NCI-H82 treated with DMSO at 0.1 percent for 48 hours (cell line): ENCODE measurements at regions not wholly inside any gene's neighbourhood (a gene's known extent, or its start where the extent isn't known, plus 50 kb on each side); places are given as distances from the start of the nearest gene placed in this dataset.
"Not testable (repeated sequence)": the region's sequence is repeated elsewhere in the genome, so short reads cannot be mapped to it uniquely, and the experiment has no call there.

ENCODE experiments used
- DNase-seq: peaks from one replicate; lab custom pipeline; 2025; ENCODE audit not compliant: unreplicated experiment; lab: John Stamatoyannopoulos, UW

DNA sequence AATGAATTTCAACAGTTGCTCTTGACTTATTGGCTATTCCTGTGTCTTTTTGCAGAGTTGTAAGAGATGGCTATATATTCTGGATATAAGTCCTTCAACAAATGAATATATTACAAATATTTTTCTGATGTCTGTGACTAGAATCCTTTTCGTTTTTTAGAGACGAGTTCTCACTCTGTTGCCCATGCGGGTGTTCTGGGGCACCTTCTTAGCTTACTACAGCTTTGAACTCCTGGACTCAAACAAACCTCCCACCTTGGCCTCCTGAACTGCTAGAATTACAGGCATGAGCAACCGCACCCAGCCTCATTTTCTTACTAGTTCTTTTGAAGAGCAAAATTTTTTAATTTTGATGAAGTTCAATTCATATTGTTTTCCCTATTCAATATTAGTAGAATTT, 287.8 kb downstream of the LIG4 start:
- no peak for DNase-seq

DNA sequence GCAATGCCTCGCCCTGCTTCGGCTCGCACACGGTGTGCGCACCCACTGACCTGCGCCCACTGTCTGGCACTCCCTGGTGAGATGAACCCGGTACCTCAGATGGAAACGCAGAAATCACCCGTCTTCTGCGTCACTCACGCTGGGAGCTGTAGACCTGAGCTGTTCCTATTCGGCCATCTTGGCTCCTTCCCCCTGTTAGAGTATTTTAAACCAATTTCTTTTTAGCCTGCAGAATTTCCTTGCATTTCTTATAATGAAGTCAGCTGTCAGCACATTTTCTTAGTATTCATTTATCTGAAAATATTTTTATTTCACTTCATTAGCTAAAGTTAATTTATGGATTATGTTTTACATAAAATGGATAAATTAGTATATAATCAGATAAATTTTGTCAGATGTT, 288.8 kb downstream of the LIG4 start:
- DNase-seq, result not testable (repeated sequence)

DNA sequence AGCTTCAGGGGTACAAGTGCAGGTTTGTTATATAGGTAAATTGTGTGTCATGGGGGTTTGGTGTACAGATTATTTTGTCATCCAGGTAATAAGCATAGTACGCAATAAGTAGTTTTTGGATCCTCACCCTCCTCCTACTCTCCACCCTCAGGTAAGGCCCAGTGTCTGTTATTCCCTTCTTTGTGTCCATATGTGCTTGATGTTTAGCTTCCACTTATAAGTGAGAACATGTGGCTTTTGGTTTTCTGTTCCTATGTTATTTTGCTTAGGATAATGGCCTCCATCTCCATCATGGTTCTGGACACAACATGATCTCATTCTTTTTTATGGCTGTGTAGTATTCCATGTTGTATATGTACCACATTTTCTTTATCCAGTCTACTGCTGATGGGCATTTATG, 298.4 kb downstream of the LIG4 start:
- not testable (repeated sequence) for DNase-seq

DNA sequence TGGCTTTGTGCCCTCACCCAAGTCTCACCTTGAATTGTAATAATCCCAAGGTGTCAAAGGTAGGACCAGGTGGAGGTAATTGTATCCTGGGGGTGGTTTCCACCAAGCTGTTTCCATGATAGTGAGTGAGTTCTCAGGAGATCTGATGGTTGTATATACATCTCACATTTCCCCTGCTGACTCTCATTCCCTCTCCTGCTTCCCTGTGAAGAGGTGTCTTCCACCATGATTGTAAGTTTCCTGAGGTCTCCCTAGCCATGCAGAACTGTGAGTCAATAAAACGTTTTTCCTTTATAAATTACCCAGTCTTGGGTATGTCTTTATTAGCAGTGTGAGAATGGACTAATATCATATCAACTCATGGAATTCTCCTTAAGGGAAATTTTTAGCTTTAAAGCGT, 302.6 kb downstream of the LIG4 start:
- no peak for DNase-seq

DNA sequence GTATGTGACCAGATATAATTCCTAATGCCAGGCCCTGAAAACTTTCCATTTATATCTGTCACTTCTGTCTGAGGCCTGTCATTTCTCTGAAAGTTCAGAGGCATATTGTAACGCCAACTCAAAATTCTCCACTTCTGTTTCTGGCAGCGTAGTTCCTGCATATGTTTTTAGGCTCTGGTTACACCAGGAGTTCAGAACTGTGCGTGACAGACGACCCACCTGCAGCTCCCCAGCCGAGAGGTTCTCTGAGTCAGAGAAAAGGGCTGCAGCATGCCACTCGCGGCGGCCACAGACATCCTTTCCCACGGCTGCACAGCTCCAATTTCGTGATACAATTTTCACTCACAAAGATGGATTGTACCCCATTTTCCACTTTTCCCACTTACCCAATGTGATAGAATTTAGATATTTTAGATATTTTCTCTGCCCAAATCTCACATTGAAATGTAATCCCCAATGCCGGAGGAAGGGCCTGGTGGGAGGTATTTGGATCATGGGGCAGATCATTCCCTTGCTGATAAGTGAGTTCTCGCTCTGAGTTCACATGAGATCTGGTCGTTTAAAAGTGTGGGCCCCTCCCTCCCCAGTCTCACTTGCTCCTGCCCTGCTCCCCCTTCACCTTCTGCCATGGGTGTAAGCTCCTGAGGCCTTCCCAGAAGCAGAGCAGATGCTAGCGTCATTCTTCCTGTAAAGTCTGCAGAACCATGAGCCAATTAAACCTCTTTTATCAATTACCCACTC, 308.1 kb downstream of the LIG4 start:
- no peak for DNase-seq

DNA sequence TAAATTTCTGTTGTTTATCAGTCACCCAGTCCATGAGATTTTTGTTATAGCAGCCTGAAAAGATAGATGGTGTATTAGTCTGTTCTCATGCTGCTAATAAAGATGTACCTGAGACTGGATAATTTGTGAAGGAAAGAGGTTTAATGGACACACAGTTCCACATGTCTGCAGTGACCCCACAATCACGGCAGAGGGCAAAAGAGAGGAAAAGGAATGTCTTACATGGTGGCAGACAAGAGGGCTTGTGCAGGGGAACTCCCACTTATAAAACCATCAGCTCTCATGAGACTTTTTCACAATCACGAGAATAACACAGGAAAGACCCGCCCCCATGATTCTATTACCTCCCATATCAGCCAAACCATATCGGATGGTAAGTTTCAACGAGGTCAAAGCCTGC, 309.2 kb downstream of the LIG4 start:
- no peak for DNase-seq

DNA sequence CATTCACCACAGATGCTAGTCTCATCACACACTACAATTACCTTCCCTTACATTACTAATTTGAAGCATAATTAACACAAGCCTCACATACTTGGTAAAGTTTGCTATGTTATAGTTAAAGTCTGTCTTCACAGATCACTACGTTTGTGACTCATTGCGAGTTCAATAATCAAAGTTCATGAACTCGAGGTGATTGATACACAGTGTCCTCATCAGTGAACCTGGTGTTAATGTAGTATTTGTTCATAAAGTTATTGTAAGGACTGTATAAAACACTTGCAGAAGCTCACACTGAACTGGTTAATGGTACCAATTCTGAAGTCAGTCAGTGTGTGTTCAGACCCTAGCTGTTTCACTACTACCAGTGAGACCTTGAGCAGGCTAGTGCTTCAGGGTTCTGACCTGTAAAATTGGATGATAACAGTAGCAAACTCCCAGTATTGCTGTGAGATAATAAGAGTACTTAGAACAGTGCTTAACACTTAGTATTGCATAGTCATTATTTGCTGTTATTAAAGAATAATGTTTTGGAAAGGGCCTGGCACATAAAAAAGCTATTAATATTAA, 313.3 kb downstream of the LIG4 start:
- no peak for DNase-seq

DNA sequence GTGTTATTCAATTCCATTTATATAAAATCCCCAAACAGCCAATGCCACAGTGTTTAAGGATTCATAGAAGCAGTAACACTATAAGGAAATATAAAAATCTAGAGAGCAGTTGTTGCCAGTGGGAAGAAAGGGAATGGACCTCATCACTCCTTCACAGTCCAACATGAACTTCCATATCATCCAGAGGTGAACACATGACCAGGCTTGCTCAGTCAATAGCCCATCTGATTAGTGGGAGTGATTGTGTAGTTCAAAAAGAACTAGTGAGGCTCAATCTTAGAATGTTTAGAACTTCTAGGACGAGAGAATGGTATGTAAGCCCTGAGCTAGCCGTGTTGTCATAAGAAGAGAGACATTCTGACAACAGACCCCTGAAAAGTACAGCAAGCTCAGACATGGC, 314.1 kb downstream of the LIG4 start:
- no peak for DNase-seq

DNA sequence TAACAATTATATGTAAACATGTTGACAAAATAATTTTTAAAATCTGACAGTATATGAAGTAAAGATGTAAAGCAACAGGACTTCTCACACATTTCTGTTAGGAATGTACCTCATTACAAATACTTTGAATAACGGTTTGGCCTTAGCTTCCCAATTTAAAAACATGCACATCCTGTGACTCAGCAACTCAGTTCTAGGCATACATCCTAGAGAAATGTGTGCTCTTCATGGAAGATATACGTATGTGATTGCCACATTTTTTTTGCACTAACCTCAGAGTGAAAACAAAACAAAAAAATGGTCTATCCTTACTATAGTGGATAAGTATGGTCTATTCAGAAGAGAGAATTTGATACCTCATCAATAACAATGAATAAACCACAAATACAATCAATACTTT, 314.6 kb downstream of the LIG4 start:
- no peak for DNase-seq

DNA sequence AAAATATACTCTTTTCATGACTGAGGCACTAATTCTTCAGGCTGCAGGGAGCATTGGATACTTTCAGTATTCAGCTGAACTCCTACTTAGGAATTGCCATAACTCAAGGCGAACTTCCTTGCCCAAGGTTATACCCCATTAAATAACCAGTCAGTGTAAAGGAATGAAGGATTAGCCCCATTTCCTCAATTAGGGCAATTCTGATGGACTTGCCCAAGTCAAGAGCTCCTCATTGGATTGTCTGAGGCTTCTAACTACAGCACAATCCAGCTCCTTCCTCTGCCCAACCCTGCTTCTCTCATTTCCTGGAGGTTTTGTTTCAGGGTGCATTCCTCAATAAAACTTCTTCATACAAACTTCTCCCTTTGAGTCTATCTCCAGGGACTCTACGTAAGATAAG, 329.2 kb downstream of the LIG4 start:
- no peak for DNase-seq

DNA sequence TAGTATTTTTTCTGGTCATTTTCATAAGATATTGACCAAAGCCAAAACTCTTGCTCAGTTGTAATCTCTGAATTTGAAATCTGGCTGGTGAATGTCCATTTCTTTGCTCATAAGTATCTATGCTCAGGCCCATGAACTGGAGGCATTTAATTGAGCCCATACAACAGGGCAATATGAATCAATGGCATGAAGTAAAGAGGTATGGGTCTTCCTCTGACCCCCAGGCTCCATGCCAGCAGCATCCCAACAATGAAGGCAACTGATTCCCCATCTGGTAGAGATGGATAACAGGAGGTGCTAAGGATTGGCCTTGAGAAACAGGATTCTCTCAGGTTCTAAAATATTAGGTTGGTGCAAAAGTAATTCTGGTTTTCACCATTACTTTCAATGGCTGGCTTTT, 330.8 kb downstream of the LIG4 start:
- no peak for DNase-seq

DNA sequence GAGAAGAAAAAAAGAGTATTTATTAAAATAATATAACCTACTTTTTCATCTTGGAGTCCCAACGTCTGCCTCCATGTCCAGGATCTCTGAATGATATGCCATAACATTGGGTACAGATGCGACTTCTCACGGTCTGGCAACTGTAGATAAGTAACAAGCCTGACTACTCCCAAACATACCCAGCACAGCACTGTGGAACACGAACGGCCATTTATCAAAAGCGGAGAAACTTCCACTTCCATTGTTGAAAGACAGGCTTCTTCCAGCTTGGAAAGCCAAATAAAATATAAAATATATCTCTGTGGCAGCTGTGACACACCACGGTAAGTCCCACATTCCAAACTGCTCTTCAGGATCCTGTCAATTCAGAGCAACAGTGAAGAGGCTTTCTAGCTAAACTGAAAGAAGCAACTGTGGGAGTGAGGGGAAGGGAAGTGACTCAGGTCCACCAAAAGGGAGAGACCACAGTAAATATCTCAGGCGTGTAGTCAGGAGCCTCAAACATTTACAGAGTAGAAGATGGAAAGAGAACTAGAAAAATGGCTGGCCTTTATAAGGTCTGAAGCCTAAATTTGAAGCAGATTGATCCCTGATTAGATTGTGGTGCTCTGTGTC, 331.7 kb downstream of the LIG4 start:
- DNase-seq, result no peak

DNA sequence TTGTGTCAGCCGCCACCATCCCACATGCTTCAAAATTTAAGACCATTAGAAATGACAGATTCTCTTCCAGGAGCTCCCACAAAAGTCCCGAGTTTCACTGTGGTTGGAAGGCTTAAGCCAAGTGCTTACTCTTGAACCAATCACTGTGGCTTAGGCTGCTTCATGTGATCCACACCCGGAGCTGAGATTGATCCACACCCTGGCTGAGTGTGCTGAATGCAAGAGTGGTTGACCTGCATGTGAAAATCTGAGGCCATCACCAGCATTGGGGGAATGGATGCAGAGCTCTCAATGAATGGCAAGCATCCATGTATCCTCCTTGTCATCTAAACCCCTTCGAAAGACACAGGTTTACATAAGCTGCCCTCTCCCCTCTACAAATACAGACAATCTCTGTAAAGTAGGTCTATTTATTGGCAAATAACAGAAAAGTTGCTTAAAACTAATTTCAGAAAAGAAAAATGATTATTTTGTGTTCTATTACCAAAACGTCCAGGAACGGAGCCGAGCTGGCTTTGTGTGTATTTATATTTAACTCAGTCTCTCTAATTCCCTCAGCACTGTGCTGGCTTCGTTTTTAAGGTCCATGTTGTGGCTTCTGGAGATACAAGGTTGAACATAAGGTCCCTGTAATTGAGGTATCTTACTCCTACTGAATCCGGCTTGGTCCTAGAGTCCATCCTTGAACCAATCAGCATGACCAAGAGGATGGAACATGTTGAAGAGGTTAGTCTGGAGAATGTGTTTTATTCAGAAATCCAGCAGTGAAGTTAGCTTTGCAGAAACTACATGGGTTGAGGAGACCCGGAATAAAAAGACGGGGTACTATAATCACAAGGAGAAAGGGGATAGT, 332.4 kb downstream of the LIG4 start:
- DNase-seq, result no peak

DNA sequence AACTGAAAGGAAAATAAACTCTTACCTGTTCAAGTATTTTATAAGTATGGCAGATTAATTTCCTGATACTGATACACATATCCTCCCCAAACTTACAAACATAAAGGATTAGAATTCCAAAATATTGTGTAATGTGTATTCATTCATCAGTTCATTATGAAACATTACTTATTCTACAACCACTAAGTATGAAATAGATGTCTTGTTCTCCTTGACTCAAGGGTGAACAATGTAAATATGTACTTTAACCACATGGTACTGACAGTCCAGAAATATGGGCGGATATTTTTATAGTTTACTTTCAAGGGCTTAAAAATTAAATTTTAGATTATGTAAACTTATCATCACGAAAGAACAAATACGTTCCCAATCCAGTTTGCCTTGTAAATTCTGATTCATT, 334.0 kb downstream of the LIG4 start:
- DNase-seq, result no peak

DNA sequence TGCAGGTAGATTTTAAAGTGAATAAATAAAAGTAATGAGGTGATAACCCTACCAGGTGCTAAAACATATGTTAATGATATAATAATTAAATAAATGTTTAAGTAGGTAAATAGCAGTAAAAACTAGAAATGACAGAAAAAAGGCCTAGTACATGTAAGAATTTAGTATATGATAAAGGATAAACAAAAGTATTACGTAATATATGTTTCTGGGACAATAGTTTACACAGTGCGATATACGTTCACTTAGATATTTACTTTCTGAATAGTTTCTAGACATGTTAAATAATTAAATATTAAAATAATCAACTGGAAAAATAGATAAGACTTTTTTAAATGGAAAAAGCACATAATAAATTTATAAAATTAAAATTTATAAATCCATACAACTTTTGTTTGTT, 340.9 kb downstream of the LIG4 start:
- DNase-seq, result no peak

DNA sequence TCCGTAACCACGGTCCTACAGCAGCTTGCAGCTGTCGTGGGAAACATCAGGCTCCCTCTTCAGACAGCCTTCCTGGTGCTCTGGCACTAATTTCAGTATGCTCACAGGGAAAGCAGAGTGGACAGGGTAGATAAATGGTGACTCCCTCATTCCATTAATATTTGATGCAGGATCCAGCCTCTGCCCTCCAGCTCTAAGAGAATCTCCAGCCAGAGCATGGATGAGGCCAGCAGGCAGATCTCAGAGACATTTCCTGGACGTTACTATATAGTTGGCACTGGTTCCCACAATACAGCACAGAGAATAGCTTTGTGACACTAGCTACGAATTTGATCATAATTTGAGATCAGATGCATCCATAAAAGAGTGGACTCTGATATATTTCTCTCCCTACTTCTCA, 341.4 kb downstream of the LIG4 start:
- no peak for DNase-seq

DNA sequence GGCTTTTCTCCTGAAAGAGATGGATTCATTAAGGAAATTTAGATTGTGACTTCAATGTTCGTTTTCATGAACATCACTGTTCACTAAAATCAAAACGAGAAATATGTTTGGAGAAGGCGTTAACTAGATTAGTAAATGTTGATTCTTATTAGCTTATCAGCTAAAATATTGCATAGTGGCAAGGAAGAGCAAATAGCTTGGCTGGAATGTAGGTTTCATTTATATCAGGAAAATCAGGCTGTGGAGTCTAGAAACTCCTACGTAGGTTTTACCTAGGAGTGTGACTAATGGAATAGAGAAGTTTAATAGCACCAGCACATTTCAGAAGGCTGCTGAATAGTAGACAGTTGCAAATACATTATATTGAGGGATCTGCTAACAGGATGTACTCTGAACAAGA, 344.9 kb downstream of the LIG4 start:
- no peak for DNase-seq

DNA sequence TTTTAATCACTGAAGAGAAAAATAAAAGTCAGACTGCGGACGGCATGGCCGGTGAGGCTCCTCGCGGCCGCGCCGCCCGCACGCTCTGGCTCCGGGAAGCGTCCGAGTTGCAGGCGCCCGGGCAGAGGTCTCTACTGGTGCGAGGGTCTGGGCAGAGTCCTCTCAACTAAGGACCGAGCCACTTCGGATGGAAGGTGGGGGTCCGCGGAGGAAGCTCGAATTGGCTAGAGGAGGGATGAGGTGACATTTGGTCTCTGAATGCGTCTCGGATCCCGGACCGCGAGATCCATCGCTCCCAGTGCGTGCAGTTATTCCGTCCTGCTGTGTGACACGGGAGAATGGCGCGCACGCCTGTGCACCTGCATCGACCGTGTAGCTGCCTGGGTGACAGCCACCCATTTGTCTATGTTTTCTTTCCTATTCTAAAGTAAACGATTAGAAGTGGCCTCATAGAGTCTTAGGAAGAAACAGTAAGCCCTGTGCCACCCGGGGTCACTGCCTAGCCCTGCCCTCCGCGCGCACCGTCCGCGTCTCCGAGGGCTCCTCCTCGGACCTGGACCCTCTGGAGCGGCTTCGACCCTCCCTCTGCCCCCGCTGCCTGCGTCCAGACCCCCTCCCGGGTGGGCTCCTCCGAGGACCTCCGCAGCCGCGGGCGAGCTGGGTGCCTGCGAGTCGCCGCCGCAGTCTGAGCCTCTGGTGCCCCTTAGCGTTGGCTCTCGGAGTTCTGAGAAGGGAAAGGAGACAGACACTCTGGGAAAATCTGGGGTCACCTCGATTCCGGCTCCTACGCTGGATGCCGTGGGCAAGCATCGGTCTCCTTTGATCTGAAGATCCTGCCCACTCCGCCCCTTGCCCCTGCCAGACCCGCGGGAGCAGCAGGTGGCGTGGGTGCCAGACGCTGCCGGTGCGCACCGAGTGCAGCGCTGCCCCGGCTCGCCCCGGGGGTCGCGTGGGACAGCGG, 347.4 kb downstream of the LIG4 start:
- DNase-seq, result peak; percentile 49

DNA sequence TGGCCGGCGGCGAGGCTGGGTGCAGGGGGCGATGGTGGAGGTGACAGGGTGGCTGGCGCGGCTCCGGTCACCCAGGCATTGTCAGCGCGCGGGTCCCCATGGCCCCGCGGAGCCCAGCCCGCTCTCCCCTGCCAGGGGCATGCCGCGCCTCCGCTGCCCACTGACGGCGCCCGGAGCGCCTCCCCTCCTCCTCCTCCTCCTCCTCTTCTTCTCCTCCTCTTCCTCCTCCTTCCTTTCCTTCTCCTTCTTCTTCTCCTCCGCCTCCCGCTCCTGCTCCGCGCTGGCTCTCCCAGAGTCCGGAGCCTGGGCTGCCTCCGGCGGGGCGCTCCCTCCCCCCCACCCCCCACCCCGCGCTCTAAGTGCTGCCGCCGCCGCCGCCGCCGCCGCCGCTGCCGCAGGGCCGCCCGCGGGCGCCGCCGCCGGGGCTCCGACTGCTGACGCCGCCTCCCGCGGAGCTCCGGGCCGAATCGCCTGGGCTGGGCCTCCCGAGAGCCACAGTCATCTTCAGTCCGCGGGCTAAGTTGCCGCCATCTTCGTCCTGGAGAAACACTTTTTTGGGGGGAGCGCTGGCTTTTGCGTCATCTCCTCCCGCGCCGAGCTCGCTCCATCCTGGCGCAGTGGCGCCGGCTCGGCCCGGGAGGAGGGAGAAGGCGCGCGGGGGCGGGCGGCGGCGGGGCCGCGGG, 348.3 kb downstream of the LIG4 start:
- DNase-seq, result no peak
